ENCODE measurements at regions not wholly inside any gene's neighbourhood (a gene's known extent, or its start where the extent isn't known, plus 50 kb on each side); places are given as distances from the start of the nearest gene placed in this dataset.

GRCh38 chr18:22114526-22115321 lies 54.7 kb upstream of the GATA6 start:
- no peak for DNase-seq

GRCh38 chr18:22115573-22115972 lies 53.8 kb upstream of the GATA6 start:
- no peak for DNase-seq
